Ishikawa (cell line): ENCODE measurements at regions not wholly inside any gene's neighbourhood (a gene's known extent, or its start where the extent isn't known, plus 50 kb on each side); places are given as distances from the start of the nearest gene placed in this dataset.

Source experiments
- CEBPB ChIP-seq: IDR thresholded peaks from 2 replicates; pipeline ENCODE4 v1.6.1; 2012
- EP300 ChIP-seq: IDR thresholded peaks from 2 replicates; pipeline ENCODE4 v1.6.1; 2012; ENCODE audit warnings: borderline replicate concordance
- TF ChIP-seq, protein P1 (sequence below): IDR thresholded peaks from 2 replicates; pipeline ENCODE4 v1.6.1; 2012

DNA sequence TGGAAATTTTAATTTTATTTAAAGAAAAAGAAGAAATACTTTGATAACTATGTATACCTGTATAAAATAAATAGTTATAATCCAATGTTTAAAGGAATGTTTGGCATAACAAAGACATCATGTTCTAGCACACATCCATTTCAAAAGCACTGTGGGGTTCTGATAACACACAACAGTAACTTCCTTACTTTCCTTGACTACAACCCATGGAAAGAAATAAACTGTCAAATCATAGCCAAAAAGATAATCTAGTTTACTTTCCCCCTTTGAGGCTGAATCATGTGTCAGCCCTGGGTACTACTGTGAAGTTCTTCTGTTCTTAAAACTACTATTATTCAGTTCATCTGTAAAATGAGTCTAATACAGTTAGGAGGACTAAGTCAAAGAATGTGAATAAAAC, 61.4 kb upstream of the PKIB start:
- no peak for TF ChIP-seq CEBPB
- TF ChIP-seq, protein P1, sequence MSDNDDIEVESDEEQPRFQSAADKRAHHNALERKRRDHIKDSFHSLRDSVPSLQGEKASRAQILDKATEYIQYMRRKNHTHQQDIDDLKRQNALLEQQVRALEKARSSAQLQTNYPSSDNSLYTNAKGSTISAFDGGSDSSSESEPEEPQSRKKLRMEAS, result no peak
- no peak for TF ChIP-seq EP300
